Muscle of arm (tissue), 1 donor: ENCODE measurements at regions not wholly inside any gene's neighbourhood (a gene's known extent, or its start where the extent isn't known, plus 50 kb on each side); places are given as distances from the start of the nearest gene placed in this dataset.
"Not testable (repeated sequence)": the region's sequence is repeated elsewhere in the genome, so short reads cannot be mapped to it uniquely, and the experiment has no call there.

ENCODE experiments used
- DNase-seq: peaks from one replicate; pipeline ENCODE4 v3.0.0-alpha.2; 2013

- no peak for DNase-seq
Observed at GRCh38 chr13:79918620-79919019, 422.3 kb downstream of the SPRY2 start.

GRCh38 chr13:79917628-79918027 lies 423.3 kb downstream of the SPRY2 start:
- no peak for DNase-seq

GRCh38 chr13:79915114-79915811 lies 425.7 kb downstream of the SPRY2 start:
- DNase-seq, result no peak

GRCh38 chr13:79913141-79913827 lies 427.6 kb downstream of the SPRY2 start:
- DNase-seq, result no peak

- DNase-seq, result no peak
Observed at GRCh38 chr13:79912403-79912802, 428.5 kb downstream of the SPRY2 start.

- no peak for DNase-seq
Observed at GRCh38 chr13:79910875-79911540, 429.9 kb downstream of the SPRY2 start.

GRCh38 chr13:79909644-79910043 lies 428.7 kb downstream of the NDFIP2 start:
- DNase-seq, result no peak

GRCh38 chr13:79908381-79908780 lies 427.4 kb downstream of the NDFIP2 start:
- DNase-seq, result no peak

- DNase-seq, result no peak
Observed at GRCh38 chr13:79907527-79907926, 426.6 kb downstream of the NDFIP2 start.

- no peak for DNase-seq
Observed at GRCh38 chr13:79906345-79906744, 425.4 kb downstream of the NDFIP2 start.

- DNase-seq, result no peak
Observed at GRCh38 chr13:79905018-79905417, 424.1 kb downstream of the NDFIP2 start.

GRCh38 chr13:79904581-79904980 lies 423.6 kb downstream of the NDFIP2 start:
- no peak for DNase-seq

- no peak for DNase-seq
Observed at GRCh38 chr13:79901336-79901735, 420.4 kb downstream of the NDFIP2 start.

- no peak for DNase-seq
Observed at GRCh38 chr13:79900356-79900755, 419.4 kb downstream of the NDFIP2 start.

GRCh38 chr13:79898996-79899395 lies 418.0 kb downstream of the NDFIP2 start:
- no peak for DNase-seq

GRCh38 chr13:79898202-79898826 lies 417.4 kb downstream of the NDFIP2 start:
- DNase-seq, result no peak

GRCh38 chr13:79896851-79897250 lies 415.9 kb downstream of the NDFIP2 start:
- no peak for DNase-seq

GRCh38 chr13:79895416-79895815 lies 414.5 kb downstream of the NDFIP2 start:
- DNase-seq, result no peak

GRCh38 chr13:79887278-79887677 lies 406.3 kb downstream of the NDFIP2 start:
- not testable (repeated sequence) for DNase-seq

GRCh38 chr13:79886601-79887000 lies 405.6 kb downstream of the NDFIP2 start:
- no peak for DNase-seq

GRCh38 chr13:79884890-79885289 lies 403.9 kb downstream of the NDFIP2 start:
- no peak for DNase-seq

GRCh38 chr13:79883216-79883615 lies 402.3 kb downstream of the NDFIP2 start:
- no peak for DNase-seq

GRCh38 chr13:79880818-79881217 lies 399.9 kb downstream of the NDFIP2 start:
- no peak for DNase-seq
